GM18951 (cell line): ENCODE measurements at regions not wholly inside any gene's neighbourhood (a gene's known extent, or its start where the extent isn't known, plus 50 kb on each side); places are given as distances from the start of the nearest gene placed in this dataset.

ENCODE experiments used
- POLR2A ChIP-seq: IDR thresholded peaks from 4 replicates; pipeline ENCODE4 v1.6.1; 2011; ENCODE audit warnings: mild to moderate bottlenecking; ENCODE audit not compliant: insufficient read length, insufficient read depth; ENCODE audit errors: extremely low read depth
- in situ Hi-C: fragments of 300-500 bp; cut with MboI; formaldehyde crosslinking; loops from one replicate; pipeline ENCODE4 v1.12.0; 2022; ENCODE audit warnings: low sequenced_read_pairs, mixed read lengths, inconsistent platforms; ENCODE audit not compliant: unreplicated experiment

DNA sequence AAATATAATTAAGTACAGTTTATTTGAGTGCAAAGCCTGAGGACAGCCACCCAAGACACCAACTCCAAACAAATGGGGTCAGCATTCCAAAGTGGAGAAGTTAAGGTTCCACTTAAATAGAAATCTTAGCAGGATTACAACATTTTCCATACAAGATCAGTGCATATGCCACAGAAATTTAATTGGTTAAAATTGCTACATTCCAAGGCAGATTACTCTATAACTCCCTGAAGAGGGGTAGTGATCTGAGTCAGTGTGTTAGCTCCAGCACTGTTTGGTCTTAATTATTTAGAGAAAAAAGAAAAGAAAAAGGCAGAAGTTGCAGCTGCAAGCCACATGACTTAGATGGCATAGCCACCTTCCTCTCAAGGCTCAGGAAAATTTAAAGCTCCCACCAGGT lies 297.5 kb downstream of the HHIPL2 start:
- no peak for TF ChIP-seq POLR2A
- in situ Hi-C loops, result no loop called here

DNA sequence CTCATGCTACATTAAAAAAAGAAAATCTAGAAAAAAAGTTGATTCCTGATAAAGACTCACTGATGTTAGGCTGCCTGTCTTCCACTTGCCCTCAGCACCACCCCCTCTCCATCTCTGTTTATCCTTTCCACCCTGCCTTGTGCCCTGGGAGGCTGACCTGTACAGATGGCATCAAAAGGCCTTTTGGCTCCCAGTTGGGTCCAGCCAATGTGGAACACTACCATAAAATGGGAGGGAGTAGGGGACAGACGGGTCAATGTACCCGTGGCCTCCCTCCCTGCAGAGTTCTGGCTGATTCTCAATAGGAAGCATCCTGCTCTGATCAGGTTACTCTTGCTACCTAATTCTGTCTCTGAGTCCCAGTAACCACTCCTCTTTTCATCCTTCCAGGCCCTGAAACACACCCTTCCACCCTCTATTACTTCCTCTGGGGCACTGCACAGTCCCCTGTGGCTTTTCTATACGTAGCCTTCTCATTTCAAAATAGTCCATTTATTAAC lies 300.0 kb downstream of the HHIPL2 start:
- no peak for TF ChIP-seq POLR2A
- in situ Hi-C loops, result no loop called here

GRCh38 chr1:222247081-222247480 lies 300.8 kb downstream of the HHIPL2 start:
- in situ Hi-C loops, result no loop called here
- no peak for TF ChIP-seq POLR2A

DNA sequence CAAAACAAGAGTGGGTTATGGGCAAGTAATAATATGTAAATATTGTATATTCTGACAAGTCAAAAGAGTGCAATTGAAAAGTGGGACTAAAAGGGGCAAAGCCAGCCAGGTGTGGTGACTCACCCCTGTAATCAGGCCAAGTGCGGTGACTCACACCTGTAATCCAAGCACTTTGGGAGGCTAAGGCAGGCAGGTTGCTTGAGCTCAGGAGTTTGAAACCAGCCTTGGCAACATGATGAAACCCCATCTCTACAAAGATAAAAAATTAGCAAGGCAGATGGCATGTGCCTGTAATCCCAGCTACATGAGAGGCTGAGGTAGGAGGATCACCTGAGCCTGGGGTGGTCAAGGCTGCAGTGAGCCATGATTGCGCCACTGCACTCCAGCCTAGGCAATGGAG lies 304.0 kb downstream of the HHIPL2 start:
- in situ Hi-C loops, result no loop called here

GRCh38 chr1:222242492-222242891 lies 305.4 kb downstream of the HHIPL2 start:
- no peak for TF ChIP-seq POLR2A
- in situ Hi-C loops, result no loop called here

More for the DNA sequence above, 304.0 kb downstream of the HHIPL2 start:
- TF ChIP-seq POLR2A, result no peak

DNA sequence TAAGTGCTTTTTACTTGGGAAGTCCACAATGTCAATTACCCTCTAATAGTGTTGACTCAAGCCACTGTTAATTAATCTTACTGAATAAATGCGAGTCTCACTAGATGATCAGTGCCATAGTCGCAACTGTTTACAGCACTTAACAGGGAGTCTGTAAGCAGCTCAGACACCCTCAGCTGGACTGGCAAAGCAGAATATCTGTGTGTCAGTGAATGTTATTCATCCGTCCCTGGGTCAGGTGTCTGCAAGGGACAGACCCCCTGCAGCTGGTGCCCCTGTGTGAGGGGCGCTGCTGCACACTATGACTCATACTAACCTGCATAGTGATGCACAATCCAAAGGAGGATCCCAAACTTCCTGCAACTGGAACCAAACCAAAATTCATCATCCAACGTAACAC lies 306.5 kb downstream of the HHIPL2 start:
- no peak for TF ChIP-seq POLR2A
- in situ Hi-C loops, result no loop called here

- no peak for TF ChIP-seq POLR2A
- in situ Hi-C loops, result no loop called here
Measured at GRCh38 chr1:222240536-222241181, 307.2 kb downstream of the HHIPL2 start.

DNA sequence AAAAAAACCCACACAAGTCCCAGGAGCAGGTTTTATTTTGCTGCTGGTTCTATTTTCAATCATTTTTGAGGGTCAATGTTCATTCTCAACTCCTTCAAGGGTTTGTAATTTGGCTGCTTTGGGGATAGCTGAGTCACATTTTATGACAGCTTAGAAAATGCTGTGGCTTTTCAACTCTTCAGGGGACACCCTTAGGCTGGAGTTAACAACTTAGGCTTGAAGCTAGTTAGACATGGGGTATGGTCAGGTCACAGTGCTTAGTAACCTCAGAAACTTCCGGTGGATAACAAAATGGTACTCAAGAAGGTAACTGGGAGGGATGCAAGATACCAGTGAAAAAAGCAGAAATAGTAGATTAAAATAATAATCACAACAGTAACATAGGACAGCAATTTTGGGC lies 308.8 kb downstream of the HHIPL2 start:
- no peak for TF ChIP-seq POLR2A
- in situ Hi-C loops, result no loop called here

- in situ Hi-C loops, result no loop called here
Measured at GRCh38 chr1:222234351-222234750, 313.6 kb downstream of the HHIPL2 start.

GRCh38 chr1:222233444-222234158 lies 314.3 kb downstream of the HHIPL2 start:
- no peak for TF ChIP-seq POLR2A
- in situ Hi-C loops, result no loop called here

More at GRCh38 chr1:222234351-222234750, 313.6 kb downstream of the HHIPL2 start:
- no peak for TF ChIP-seq POLR2A

GRCh38 chr1:222232842-222233241 lies 315.1 kb downstream of the HHIPL2 start:
- in situ Hi-C loops, result no loop called here
- no peak for TF ChIP-seq POLR2A

DNA sequence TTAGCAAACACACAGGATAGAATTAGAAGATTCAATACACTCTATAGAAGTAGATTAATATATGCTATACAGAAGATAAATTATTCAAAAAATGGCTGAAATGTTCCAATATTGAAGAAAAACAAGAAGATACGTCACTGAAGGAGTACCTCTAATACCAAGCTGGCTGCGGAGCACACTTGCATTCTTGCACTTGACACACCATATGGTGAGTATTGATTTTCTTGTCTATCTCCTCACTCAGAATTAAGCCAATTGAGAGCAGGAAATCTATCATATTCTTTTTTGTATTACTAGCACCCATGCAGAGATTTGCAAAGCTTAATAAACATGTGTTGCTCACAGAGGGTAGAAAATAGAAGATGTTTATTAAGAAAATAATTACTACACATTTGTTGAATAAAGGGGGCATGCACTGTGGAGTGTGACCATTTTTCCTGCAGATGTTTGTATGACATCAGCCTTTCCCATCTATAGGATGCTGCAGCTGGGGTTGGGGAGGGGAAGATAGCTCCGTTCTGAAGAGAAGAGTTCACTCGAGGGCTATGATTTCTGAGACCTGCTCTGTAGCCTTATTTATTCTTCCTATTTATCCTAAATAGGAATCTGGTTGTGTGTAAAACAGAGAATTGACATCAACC lies 318.1 kb downstream of the HHIPL2 start:
- TF ChIP-seq POLR2A, result no peak
- in situ Hi-C loops, result no loop called here

- in situ Hi-C loops, result no loop called here
- TF ChIP-seq POLR2A, result no peak
Measured at GRCh38 chr1:222225316-222225691, 322.6 kb downstream of the HHIPL2 start.

DNA sequence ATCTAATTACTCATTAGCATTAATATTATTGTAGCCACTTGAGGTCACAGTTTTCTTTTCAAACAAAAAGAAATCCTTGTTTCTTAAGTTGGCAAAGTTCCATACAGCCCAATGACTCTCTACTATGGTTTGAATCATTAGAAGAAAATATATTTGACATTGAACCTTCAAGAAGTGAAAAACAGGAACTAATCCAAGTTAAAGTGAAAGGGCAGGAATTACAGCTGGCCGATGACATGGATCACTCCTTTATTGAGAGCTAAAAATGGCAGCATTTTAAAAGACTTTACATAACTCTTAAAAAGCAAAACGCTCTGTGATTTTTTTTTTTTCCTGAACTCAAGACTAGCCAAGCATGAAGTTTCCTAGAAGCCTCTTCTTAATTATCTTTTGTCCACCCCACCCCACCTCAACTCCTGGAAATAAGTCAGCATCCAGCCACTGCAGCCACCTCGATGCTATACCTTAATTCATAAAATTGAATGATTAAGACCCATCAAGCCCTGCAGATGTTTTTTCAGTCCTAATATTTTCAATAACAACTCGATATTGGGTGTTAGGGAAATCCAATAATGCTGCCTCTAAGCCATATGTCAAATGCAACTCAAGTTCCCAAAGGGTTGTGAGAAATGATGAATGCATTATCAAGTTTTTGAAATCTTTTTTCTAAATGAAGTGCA lies 323.1 kb downstream of the HHIPL2 start:
- no peak for TF ChIP-seq POLR2A
- in situ Hi-C loops, result no loop called here

- in situ Hi-C loops, result no loop called here
- TF ChIP-seq POLR2A, result no peak
Measured at GRCh38 chr1:222224156-222224555, 323.7 kb downstream of the HHIPL2 start.
